Breast epithelium (tissue), 4 donors: ENCODE measurements at regions not wholly inside any gene's neighbourhood (a gene's known extent, or its start where the extent isn't known, plus 50 kb on each side); places are given as distances from the start of the nearest gene placed in this dataset.
"Not testable (repeated sequence)": the region's sequence is repeated elsewhere in the genome, so short reads cannot be mapped to it uniquely, and the experiment has no call there.

Experiments
- DNase-seq, 2 donors: peaks; one replicate each; pipeline ENCODE4 v3.0.0-alpha.2; 2019; ENCODE audit warnings: low spot score in 2 of 2
- H3K27ac ChIP-seq, 2 donors: fragments of 200-600 bp; sonication (generic) in 1 of 2; one replicate each; pipeline ENCODE4 v1.5.1; 2016 to 2019; ENCODE audit warnings: mild to moderate bottlenecking in 1 of 2
- H3K27me3 ChIP-seq, 2 donors: fragments of 200-600 bp; sonication (generic) in 1 of 2; one replicate each; pipeline versions ENCODE4 v1.5.1 to v1.6.0; 2017 to 2019; ENCODE audit warnings: control low read depth in 1 of 2, mild to moderate bottlenecking in 1 of 2
- H3K36me3 ChIP-seq: fragments of 200-600 bp; one replicate; pipeline ENCODE4 v1.5.1; 2019
- H3K4me1 ChIP-seq, 2 donors: fragments of 200-600 bp; sonication (generic); one replicate each; pipeline ENCODE4 v1.5.1; 2016 to 2019; ENCODE audit warnings: control low read depth in 1 of 2
- H3K4me3 ChIP-seq, 3 donors: fragments of 200-600 bp; sonication (generic); 1 replicate in 2 of 3; 2 replicates in 1 of 3; pipeline ENCODE4 v1.5.1; 2016 to 2019; ENCODE audit warnings: mild to moderate bottlenecking in 3 of 3, moderate library complexity in 2 of 3
- H3K9me3 ChIP-seq, 2 donors: fragments of 200-600 bp; sonication (generic) in 1 of 2; one replicate each; pipeline ENCODE4 v1.5.1; 2016 to 2019; ENCODE audit warnings: control low read depth in 1 of 2
- CTCF ChIP-seq, 3 donors: fragments of 450-650 bp; IDR thresholded peaks; one replicate each; pipeline ENCODE4 v1.5.1; 2016 to 2017; ENCODE audit warnings: antibody characterized with exemption in 3 of 3, mild to moderate bottlenecking in 3 of 3, moderate library complexity in 3 of 3
- POLR2A ChIP-seq: fragments of 450-650 bp; IDR thresholded peaks from one replicate; pipeline ENCODE4 v1.6.1; 2016; ENCODE audit warnings: antibody characterized with exemption, mild to moderate bottlenecking, moderate library complexity
- POLR2AphosphoS5 ChIP-seq, 3 donors: sonication (generic); formaldehyde crosslinking; IDR thresholded peaks; one replicate each; pipeline ENCODE4 v1.6.1; 2017; ENCODE audit warnings: antibody characterized with exemption in 3 of 3
- intact Hi-C: fragments of 100-400 bp; cut with DNase I; formaldehyde crosslinking; loops from one replicate; pipeline ENCODE4 v1.15.1; 2023; ENCODE audit warnings: low total_unique reads

GRCh38 chr7:69445541-69445940 is 152.7 kb upstream of the AUTS2 start:
- H3K4me3 ChIP-seq: no peak overlapping the region
- no peaks in the 10 kb centered on the region for H3K27me3 ChIP-seq
- H3K4me1 ChIP-seq: no peaks in the 10 kb centered on the region
- H3K9me3 ChIP-seq: no peaks in the 10 kb centered on the region
- intact Hi-C loops: no loop called here
- TF ChIP-seq CTCF (IDR thresholded peaks at IDR 0.05) (no peak), POLR2AphosphoS5 (IDR thresholded peaks at IDR 0.05) (no peak), POLR2A (no peak)
- H3K27ac ChIP-seq: no peak overlapping the region
- DNase-seq: no peak
- no peaks in the 10 kb centered on the region for H3K36me3 ChIP-seq

- H3K9me3 ChIP-seq, intact Hi-C loops, H3K36me3 ChIP-seq, H3K4me3 ChIP-seq, H3K27ac ChIP-seq, DNase-seq, H3K27me3 ChIP-seq, H3K4me1 ChIP-seq: not testable (repeated sequence)
Measured at GRCh38 chr7:69446213-69446612, 152.1 kb upstream of the AUTS2 start.

- intact Hi-C loops: no loop called here
- Histone ChIP-seq H3K4me1 (no peaks in the 10 kb centered on the region), H3K9me3 (no peaks in the 10 kb centered on the region), H3K36me3 (no peaks in the 10 kb centered on the region), H3K27ac (no peak overlapping the region), H3K27me3 (no peaks in the 10 kb centered on the region), H3K4me3 (no peak overlapping the region)
- TF ChIP-seq CTCF (IDR thresholded peaks at IDR 0.05) (no peak), POLR2A (no peak), POLR2AphosphoS5 (IDR thresholded peaks at IDR 0.05) (no peak)
- DNase-seq: peak in 1 of 2 donors; percentile 41
Measured at GRCh38 chr7:69448071-69448470, 150.2 kb upstream of the AUTS2 start.

- Histone ChIP-seq H3K9me3 (no peaks in the 10 kb centered on the region), H3K4me1 (no peaks in the 10 kb centered on the region), H3K36me3 (no peaks in the 10 kb centered on the region), H3K27ac (no peak overlapping the region), H3K27me3 (no peaks in the 10 kb centered on the region), H3K4me3 (no peak overlapping the region)
- no peak for DNase-seq
- TF ChIP-seq POLR2AphosphoS5 (IDR thresholded peaks at IDR 0.05) (no peak), POLR2A (no peak), CTCF (IDR thresholded peaks at IDR 0.05) (no peak)
- intact Hi-C loops: no loop called here
Measured at GRCh38 chr7:69450456-69450855, 147.8 kb upstream of the AUTS2 start.

- TF ChIP-seq POLR2A (no peak), CTCF (IDR thresholded peaks at IDR 0.05) (no peak), POLR2AphosphoS5 (IDR thresholded peaks at IDR 0.05) (no peak)
- intact Hi-C loops: no loop called here
- no peaks in the 10 kb centered on the region for H3K4me1 ChIP-seq
- H3K9me3 ChIP-seq: no peaks in the 10 kb centered on the region
- H3K27ac ChIP-seq: no peak overlapping the region
- no peak overlapping the region for H3K4me3 ChIP-seq
- H3K36me3 ChIP-seq: no peaks in the 10 kb centered on the region
- DNase-seq: no peak
- no peaks in the 10 kb centered on the region for H3K27me3 ChIP-seq
Measured at GRCh38 chr7:69451715-69452114, 146.6 kb upstream of the AUTS2 start.

GRCh38 chr7:69452797-69453196 is 145.5 kb upstream of the AUTS2 start:
- Histone ChIP-seq H3K9me3 (no peaks in the 10 kb centered on the region), H3K27me3 (no peaks in the 10 kb centered on the region), H3K27ac (no peak overlapping the region), H3K4me3 (no peak overlapping the region), H3K36me3 (no peaks in the 10 kb centered on the region), H3K4me1 (no peaks in the 10 kb centered on the region)
- DNase-seq: no peak
- TF ChIP-seq POLR2A (no peak), POLR2AphosphoS5 (IDR thresholded peaks at IDR 0.05) (no peak), CTCF (IDR thresholded peaks at IDR 0.05) (no peak)
- intact Hi-C loops: no loop called here
